Brain microvascular endothelial cell (primary cell): ENCODE measurements at regions not wholly inside any gene's neighbourhood (a gene's known extent, or its start where the extent isn't known, plus 50 kb on each side); places are given as distances from the start of the nearest gene placed in this dataset.
"Not testable (repeated sequence)": the region's sequence is repeated elsewhere in the genome, so short reads cannot be mapped to it uniquely, and the experiment has no call there.

Experiments
- DNase-seq: peaks from one replicate; pipeline ENCODE4 v3.0.0-alpha.2; 2020
- H3K27ac ChIP-seq: fragments of 250-450 bp; sonication (Bioruptor Pico); 2 replicates; pipeline ENCODE4 v1.5.1; 2020; ENCODE audit warnings: mild to moderate bottlenecking, moderate library complexity
- H3K27me3 ChIP-seq: fragments of 250-450 bp; sonication (Bioruptor Pico); replicated peaks from 2 replicates; pipeline ENCODE4 v1.5.1; 2020; ENCODE audit warnings: mild to moderate bottlenecking
- H3K36me3 ChIP-seq: fragments of 250-450 bp; sonication (Bioruptor Pico); replicated peaks from 2 replicates; pipeline ENCODE4 v1.5.1; 2020; ENCODE audit warnings: mild to moderate bottlenecking
- H3K4me3 ChIP-seq: 2 replicates; pipeline ENCODE4 v1.5.1; 2011; ENCODE audit warnings: low read depth, mild to moderate bottlenecking, control low read depth, low read length, moderate library complexity
- CTCF ChIP-seq: IDR thresholded peaks from 2 replicates; pipeline ENCODE4 v1.5.1; 2011; ENCODE audit warnings: low read depth, mild to moderate bottlenecking, moderate library complexity, low read length, control low read depth, inconsistent platforms; ENCODE audit errors: missing control alignments
- in situ Hi-C: cut with HindIII; loops from 2 replicates; pipeline ENCODE4 v1.10.0; 2017; ENCODE audit warnings: low sequenced_read_pairs, low pct_ligation_motif_present

DNA sequence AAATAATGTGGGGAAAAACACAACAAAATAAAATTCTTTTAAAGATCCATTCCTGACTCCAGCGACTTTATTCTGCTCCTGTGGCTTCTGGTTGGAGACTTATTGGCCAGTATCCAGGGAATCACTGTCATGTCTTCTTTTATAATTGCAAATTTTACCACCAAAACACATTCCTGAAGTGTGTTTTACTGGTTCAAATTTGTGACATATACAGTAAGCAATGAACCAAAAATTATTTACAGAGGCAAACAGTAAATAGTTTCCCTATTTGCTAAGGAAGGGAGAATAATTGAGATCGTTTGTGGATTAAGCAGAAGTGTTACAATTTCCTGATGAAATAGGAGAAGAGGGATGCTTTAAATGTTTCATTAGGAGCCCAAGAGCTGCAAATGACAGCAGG is 118.7 kb downstream of the ZNF281 start:
- H3K27me3 ChIP-seq = no peaks in the 10 kb centered on the region
- H3K27ac ChIP-seq = no peak overlapping the region
- in situ Hi-C loops = no loop called here
- no peak for DNase-seq
- H3K4me3 ChIP-seq = no peak overlapping the region
- no peak for TF ChIP-seq CTCF
- H3K36me3 ChIP-seq = no peaks in the 10 kb centered on the region

DNA sequence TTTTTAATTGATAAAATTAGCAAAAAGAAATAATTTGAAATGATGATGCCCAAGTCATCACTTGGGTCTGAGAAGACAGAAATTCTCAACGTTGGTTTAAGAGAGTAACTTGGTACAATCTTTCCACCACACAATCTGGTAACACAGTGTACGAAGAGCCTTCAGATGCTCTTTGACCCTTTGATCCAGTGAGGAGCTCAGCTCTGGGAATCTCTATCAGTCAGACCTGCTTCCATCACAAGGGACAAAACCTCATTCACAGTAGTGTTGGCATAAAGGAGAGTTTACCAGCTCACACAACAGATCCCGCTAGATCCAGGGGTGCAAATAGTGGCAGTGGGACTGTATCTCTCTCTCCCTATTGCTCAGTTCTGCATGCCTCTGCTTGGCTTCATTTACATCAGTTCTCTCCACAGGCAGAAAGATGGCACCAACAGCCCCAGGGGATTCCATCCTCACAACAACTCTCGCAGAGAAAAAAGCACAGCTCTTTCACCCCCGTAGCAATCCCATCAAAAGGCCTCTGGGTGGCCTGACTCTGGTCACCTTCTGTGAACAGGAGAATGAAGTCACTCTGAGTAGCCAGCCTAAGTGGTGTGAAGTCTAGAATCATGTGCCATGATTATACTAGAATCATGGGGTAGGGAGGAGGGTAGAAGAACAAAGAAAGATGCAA is 119.7 kb downstream of the ZNF281 start:
- peak; percentile 1 for DNase-seq
- Histone ChIP-seq H3K27me3 (no peaks in the 10 kb centered on the region), H3K4me3 (no peak overlapping the region), H3K36me3 (no peaks in the 10 kb centered on the region), H3K27ac (no peak overlapping the region)
- TF ChIP-seq CTCF = peak; percentile 41
- in situ Hi-C loops = no loop called here

DNA sequence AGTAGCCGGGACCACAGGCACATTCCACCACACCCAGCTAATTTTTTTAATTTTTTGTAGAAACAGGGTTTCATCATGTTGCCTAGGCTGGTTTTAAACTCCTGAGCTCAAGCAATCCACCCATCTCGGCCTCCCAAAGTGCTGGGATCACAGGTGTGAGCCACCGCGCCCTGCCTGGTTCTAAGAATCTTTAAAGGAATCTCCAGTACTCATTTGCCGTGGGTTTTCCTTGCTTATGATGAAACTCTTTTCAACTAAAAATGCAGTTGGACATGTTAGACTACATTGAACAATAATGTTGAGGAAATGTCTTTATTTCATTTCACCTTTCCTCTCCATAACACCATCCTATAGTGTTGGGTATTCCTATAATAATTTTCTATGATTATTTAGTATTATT is 121.6 kb downstream of the ZNF281 start:
- no peak overlapping the region for H3K27ac ChIP-seq
- H3K4me3 ChIP-seq = no peak overlapping the region
- no peak for DNase-seq
- TF ChIP-seq CTCF = no peak
- in situ Hi-C loops = no loop called here
- no peaks in the 10 kb centered on the region for H3K36me3 ChIP-seq
- no peaks in the 10 kb centered on the region for H3K27me3 ChIP-seq

DNA sequence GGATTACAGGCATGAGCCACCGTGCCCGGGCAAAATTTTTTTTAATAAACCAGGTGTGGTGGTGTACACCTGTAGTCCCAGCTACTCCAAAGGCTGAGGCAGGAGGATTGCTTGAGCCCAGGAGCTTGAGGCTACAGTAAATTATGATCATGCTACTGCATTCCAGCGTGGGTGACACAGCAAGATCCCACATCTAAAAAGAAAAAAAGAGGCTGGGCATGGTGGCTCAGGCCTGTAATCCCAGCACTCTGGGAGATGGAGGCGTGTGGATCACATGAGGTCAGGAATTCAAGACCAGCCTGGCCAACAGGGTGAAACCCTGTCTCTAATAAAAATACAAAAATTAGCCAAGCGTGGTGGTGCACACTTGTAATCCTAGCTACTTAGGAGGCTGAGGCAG is 125.6 kb downstream of the ZNF281 start:
- H3K27ac ChIP-seq, H3K27me3 ChIP-seq, H3K4me3 ChIP-seq, DNase-seq, H3K36me3 ChIP-seq, in situ Hi-C loops: not testable (repeated sequence)

DNA sequence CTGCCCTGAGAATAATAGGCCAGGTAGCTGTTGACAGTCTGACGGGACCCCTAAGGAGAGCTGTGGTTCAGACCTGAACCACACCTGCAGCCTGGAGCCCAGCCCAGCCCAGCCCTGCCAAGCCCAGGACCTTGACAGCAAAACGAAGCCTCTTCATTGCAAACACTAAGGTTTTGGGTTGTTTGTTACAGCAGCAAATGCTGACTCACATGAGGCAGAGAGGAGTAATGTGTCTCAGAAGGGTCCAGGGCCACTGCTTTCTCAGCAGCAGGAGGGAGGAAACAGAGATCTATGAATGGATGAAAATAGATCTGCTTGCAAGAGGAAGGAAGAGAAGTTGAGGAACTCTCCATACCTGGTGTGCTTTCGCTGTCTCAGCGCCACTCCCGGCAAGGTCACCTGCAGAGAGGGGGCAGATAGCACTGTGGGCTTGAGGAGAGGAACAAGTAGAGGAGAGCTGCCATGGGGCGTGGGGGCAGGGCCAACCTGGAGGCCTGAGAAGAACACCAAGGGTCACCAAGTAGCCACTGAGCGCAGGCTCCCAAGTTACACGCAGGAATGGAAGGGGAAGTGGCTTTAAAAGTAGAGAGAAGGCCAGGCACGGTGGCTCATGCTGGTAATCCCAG is 127.2 kb downstream of the ZNF281 start:
- in situ Hi-C loops = no loop called here
- no peak for DNase-seq
- Histone ChIP-seq H3K27ac (no peak overlapping the region), H3K36me3 (no peaks in the 10 kb centered on the region), H3K4me3 (no peak overlapping the region), H3K27me3 (no peaks in the 10 kb centered on the region)
- TF ChIP-seq CTCF = no peak

DNA sequence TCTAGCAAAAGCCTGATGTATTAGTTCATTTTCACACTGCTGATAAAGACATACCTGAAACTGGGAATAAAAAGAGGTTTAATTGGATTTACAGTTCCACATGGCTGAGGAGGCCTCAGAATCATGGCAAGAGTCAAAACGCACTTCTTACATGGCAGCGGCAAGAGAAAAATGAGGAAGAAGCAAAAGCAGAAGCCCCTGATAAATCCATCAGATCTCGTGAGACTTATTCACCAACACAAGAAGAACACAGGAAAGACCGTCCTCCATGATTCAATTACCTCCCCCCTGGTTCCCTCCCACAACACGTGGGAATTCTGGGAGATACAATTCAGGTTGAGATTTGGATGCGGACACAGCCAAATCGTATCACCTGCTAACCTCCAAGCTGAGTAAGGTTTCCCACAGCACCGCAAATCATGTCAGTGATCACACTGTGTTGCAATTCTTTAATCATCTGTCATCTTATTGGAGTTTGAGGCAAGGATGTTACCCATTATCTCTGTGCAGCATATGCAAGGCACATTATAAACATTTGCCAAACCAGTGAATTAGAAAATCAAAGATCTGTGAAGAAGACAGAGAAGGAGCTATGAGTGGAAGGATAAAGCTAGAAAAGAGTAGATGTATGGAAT is 128.5 kb downstream of the ZNF281 start:
- no peak for DNase-seq
- Histone ChIP-seq H3K27me3 (no peaks in the 10 kb centered on the region), H3K4me3 (no peak overlapping the region), H3K36me3 (no peaks in the 10 kb centered on the region), H3K27ac (no peak overlapping the region)
- TF ChIP-seq CTCF = no peak
- in situ Hi-C loops = no loop called here
